Astrocyte of the hippocampus (primary cell): ENCODE measurements at regions not wholly inside any gene's neighbourhood (a gene's known extent, or its start where the extent isn't known, plus 50 kb on each side); places are given as distances from the start of the nearest gene placed in this dataset.
A peak's percentile ranks its signal among the peaks of the same experiment; 100 is the strongest.
"Not testable (repeated sequence)": the region's sequence is repeated elsewhere in the genome, so short reads cannot be mapped to it uniquely, and the experiment has no call there.

Experiments used
- DNase-seq: peaks from one replicate; pipeline ENCODE4 v3.0.0; 2011; ENCODE audit warnings: low read depth, low spot score

DNA sequence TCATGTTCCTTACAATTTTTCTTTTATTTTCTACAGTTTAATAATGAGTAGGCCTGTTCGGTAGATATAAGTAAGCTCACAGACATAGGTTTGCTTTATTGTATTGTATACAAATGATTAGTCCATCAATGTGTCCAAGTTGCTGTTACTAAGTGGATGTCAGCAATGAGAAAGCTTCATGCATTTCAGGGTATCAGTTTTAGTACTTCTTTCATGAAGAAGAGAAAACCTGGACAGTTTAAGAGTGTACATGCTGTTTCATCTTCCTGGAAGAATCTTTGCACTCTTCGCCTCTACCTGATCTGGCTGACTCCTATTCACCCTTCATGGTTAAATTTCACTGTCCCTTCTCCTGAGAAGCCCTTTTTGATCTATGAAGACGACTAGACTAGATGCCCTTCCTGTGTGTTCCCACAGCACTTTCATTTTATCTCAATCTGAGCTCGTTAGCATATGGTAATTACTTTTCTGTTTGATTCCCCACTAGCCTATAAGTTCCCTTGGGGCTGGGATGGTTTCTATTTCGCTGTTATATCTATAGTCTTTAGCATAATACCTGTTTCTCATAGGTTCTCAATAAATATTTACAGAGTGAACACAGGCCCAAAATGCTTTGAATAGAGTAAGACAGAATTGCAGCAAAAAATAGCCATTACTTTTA is 70.7 kb downstream of the CETN3 start:
- no peak for DNase-seq

DNA sequence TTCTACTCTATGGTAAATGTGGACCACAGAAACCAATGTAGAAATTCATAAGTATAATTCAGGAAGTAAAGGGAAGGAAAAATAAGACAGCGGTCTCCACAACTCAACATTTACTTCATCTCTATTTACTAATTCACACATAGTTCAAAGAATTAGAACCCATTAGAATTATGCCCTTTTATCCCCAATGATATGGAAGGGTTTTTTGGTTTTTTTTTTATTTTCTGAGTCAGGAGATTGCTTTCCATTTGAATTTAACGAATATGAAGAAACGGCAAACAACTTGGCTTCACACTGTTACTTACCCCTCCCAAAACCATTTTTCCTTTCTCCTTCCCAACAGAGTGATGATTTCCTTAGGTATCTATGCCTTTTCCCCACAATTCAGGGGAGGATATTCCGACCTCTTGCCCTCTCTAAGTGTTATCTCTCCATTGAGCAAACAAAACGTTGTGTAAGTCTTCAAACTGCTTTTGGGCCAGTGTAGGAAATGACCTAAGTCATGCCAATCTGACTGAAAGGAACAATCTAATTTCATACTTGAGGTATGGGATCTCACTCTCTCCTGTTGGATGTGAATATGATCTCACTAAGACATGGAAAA is 72.0 kb downstream of the CETN3 start:
- no peak for DNase-seq

DNA sequence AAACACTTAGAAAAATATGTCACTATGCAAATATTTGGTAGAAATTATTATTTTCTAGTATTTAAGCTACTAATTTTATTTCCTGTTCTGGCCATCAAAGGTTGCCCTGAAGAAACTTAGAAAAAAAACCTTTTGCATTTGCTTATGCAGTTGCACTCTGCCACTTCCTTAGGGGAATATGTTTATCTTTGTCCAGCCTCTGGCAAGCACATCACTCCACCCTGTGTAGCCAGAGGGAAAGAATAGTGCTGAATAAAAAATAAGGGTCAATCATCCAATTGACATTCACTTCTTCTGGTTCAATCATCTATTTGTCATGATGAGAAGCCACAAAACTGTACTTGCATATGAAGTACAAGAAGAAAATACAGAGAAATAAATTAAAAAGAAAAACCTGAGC is 72.8 kb downstream of the CETN3 start:
- DNase-seq = no peak

DNA sequence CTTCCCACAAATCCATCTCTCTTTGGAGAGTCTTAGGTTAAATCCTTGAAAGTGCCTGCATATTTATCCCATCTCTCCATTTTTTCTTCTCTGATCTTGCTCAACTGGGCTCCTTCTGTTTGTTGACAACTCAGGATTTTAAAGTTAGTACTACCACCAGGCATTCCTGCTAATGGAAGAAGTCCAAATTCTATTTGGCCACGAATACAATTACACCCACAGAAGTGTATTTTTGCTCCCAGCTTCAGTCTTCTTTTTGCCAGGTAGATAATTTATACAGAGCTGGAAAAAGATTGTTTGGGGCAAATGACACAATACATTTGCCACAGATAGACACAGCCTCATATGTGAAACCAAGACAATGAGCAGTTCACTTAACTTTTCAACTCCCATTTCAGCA is 74.8 kb downstream of the CETN3 start:
- peak; percentile 64 for DNase-seq

DNA sequence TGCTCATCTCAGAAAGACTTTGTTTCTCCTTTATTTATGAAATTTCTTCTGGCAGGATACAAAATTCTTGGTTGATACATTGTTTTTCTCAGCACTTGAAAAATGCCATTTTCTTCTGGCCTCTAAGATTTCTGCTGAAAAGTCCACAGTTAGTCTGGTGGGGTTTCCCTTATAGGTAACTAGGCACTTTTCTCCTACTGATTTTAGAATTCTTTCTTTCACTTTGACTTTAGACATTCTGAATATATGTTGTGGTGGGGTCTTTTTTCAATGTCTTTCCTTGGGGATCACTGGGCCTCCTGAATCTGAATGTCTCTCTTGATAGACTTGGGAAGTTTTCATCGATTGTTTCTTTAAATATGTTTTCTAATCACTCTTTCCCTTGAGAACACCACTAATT is 79.6 kb downstream of the CETN3 start:
- no peak for DNase-seq

DNA sequence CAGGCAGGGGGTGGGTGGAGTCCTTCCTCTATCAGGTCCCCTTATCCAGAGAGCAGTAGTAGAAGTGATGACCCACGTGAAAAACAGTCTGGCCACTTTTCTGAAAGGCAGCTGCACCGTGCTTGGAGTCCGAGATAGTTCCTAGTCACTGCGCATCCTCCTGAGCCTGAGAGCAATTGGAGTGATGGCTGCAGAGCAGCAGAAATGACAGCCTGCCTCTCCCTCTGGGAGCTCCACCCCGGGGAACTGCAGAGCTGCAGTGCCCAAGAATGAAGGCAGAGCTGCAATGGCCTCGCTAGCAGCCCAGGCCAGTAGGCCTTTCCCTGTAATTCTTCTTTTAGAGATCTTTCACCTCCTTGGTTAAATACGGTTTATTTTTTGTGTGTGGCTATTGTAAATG is 82.6 kb downstream of the CETN3 start:
- DNase-seq = no peak

DNA sequence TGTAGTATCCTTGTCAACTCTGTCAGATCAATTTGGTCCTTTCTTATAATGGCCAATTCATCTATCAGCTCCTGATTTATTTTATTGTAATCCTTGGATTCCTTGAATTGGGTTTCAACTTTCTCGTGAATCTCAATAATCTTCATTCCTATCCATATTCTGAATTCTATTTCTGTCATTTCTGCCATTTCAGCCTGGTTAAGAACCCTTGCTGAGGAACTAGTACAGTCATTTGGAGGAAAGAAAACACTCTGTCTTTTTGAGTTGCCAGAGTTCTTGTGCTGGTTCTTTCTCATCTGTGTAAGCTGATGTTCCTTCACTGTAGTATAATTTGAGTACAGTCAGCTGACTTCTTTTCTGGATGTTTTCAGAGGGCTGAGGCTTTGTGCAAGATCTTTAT is 84.5 kb downstream of the CETN3 start:
- no peak for DNase-seq

DNA sequence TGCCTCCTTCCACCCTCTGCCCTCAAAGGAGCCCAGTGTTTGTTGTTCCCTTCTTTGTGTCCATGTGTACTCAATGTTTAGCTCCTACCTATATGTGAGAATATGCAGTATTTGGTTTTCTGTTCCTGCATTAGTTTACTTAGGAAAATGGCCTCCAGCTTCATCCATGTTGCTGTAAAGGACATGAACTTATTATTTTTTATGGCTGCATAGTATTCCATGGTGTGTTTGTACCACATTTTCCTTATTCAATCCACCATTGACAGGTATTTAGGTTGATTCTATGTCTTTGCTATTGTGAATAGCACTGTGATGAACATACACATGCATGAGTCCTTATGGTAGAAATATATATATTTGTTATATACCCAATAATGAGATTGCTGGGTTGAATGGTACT is 89.2 kb downstream of the CETN3 start:
- DNase-seq = not testable (repeated sequence)

DNA sequence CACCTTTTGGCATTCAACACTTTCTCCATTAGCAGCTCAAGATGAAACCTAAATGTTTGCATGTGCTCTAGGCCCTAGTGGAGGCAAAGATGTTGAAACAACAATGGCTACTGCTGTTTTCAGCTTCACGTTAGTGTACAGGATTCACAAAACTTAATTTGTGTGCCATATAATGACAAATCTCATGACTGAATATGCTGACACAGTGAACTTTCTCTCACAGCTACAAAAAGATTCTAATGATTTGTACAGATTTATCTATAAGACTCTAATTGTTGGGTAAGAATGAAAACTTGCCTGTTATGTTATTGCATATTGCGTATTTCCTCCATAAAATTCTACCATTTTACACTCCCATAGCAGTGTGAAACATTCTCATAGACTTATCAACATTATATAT is 97.5 kb downstream of the CETN3 start:
- no peak for DNase-seq

DNA sequence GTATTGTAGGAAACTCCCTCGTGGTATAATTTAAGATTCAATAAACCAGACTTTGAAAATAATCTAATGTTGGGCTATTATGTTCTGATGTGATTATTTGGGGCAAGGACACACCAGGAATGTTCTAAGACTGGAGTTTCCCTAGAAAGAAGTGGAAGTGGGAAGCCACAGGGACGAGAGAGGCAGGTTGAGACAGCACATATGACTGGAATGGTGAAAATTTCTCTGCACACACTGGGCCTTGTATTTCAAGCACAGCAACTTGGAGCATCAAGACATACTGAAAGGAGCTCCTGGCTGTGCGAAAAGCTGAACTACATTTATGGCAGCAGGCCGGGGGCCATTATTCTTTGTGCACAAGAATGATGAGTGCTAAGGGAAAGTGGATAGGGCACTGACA is 98.2 kb downstream of the CETN3 start:
- peak; percentile 16 for DNase-seq

DNA sequence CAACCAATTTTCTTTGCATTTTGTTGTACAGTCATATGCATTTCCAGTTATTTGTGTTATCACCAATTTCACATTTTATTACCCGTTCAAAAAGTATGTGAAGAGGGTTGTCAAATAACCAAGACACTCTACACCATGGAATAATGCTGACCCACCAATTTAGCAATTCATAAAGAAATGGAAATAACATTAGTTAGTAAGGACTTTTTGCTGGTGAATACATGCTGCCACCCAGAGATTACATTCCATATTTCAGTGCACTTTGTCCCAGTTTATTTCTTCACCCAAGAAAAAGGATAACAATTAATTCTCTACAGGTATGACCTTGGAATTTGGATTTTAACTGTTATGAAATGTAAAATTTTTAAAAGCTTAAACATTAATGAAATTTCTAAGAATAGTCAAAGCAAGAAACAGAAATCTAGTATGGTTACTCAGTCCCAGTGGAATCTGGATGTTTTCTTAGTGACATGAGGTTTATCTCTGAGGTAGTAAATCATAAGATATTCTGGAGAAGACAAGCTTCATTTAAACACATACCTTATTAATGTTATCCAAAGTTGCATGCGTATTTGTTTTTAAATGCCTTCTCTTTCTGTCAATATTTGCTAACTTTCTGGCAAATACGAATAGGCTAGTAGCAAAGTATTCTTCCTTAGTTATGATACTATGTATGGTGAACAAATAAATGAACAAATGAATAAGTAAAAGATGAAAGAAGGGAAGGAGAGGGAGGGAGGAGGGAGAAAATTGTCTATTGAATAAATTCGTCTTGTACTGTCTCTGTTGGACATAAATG is 100.6 kb downstream of the CETN3 start:
- DNase-seq = no peak

DNA sequence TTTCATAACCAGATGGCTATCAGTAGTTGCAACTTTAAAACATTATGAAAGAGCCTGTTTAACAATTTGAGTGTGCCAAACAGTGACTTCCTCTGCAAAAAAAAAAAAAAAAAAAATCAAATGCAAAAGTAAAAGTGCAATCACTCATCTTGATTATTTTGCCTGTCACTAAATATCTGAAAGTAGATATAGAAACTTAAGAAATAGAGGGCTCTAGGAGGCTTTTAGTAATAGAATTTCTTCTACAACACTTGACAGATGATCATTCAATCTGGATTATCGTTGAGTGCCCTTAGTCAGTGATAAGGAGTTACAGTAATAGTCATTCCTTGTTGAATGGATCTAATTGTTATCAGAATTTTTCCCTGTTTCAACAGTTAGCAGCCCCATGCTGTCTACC is 101.8 kb downstream of the CETN3 start:
- DNase-seq = no peak

DNA sequence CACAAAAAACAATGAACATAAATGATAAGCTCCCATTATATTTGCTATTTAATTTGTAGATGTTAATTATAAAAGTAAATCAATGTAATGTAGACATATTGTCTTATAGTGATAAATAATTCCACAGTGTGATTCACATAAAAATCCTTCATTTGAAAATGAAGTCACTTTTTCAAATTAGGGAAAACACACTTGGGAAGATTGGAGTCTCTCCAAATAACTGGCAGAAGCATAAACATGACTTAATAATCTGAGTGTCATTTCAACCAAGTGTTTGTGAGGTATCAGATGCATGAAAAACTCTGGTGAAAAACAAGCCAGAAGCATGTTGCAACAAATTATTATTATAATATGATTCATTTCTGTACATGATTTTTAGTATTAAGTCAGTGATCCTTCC is 102.2 kb downstream of the CETN3 start:
- no peak for DNase-seq

DNA sequence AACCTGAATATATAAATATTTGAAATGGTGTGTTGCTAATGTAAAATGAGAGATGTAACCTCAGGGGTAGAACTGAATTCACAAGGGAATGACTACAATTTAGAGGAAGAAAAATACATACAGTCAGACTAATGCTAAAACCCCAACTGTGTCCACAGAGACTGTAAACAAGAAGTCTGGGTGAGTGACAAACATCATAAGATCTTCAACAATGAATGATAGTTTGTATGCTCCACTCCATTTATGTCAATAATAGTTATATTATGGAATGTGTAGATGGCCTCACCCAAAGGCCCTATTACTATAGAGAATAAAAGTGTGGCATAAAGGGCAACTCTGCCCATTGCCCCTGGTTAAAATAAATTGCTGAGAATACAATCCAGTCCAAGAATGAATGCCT is 102.9 kb downstream of the CETN3 start:
- DNase-seq = no peak

DNA sequence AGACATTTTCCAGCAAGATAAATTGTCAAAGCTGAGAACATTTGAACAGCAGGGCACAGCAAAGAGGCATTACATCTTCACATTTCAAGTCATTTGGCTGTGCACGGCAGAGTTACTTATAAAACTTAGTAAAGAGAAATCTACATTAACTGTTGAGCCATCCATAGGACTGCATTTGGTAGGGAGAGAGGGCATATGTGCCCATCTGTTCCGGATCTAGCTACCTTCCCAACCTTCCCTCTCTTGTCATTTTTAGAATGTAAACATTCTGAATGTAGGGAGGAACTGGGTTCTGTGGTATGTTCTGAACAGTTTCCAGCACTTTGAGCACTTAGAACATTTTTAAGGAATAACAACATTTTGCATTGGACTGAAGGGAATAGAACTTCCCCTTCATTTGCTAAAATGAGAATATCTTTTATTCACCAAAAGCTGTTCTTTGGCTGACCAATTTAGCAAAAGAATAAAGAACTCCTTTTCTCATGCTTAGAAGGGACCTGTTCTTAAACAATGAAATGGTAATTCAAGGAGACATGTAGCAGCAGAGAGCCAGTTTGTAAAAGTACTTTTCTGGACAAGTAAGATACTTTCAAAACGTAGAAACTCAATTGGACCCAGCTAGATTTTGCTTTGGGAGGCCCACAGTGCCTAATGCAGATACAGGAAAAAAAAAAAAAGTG is 104.4 kb downstream of the CETN3 start:
- no peak for DNase-seq

DNA sequence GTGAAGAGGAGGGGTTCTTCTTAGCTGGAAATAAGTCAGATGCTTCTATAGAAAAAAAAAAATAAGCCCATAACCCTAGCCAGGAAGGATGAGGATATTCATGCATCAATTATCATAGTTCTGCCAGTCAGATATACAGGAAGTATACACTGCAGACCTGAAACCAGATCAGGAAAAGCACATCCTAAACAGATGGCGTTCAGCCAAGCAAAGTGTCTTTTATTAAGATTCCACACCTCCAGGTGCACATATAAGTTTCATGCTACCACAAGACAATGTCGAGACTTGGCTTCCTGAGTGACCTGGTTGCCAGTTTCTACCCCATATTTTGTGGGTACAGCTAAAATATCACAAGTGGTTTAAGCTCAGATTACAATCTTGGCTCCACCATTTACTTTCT is 108.3 kb downstream of the CETN3 start:
- DNase-seq = no peak

DNA sequence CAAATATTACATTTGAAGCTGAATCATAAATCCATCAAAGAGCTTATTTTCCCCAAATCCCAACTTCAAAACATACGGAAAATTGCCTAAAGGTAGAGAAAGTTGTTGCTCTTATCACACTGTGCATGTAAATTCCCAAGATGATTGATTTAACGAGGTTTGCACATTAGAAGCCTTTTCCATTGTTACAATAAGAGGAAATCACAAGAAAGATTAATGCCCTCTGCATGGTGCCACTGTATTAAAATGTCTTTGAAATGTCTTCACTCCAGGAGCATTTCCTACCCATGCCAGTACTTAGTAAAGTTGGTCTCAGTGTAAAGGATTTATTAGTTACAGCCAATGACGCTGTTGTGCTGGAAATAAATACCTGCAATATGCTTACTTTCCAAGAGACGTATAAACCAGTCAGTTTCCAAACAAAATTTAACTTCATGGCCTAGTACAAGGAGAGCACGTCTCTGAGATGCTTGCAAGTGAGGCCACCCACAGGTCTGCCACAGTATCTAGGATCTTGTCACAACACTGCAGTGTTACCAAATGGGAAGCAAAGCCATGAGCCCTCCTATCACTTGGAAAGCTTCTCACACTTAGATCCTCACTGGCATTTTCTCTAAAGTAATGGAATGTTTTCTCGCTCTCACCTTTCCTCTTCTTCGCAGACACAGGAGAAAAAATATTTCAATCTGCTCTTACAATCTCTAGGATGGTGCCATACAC is 112.4 kb downstream of the CETN3 start:
- DNase-seq = no peak

DNA sequence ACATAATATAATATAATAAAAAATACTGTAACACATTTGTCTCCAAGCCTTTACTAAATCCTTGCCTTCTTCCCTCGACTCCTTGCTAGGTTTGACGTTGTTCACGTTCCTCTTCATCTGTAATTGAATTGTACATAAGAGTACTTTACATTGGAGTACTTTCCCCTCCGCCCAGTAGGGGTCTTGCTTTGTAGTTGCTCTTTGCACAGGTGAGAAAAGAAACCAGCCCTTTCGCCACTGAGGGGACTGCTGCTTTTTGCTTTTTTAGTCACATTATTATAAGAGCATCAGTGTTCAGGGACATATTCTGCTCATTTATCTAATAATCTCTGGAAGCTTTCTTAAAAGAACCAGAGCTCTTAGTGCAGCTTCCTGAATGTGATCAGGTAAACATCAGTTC is 115.0 kb downstream of the CETN3 start:
- no peak for DNase-seq

DNA sequence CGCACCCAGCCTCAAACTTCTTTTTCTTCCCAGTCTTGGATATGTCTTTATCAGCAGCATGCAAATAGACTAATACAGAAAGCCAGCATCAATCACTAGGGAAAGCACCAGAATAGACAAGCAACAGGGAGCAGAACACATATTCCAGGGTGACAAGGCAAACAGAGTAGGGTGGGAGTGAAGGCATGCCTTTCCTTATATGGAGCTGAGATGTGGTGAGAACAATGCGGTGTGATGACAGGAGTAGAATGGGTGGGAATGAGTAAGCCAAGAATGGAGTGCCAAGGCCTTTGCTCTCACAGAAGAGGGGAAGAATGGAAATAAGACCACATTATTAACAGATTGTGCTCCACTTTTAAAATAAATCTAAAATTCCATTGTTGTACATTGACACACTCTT is 115.6 kb downstream of the CETN3 start:
- peak; percentile 94 for DNase-seq

DNA sequence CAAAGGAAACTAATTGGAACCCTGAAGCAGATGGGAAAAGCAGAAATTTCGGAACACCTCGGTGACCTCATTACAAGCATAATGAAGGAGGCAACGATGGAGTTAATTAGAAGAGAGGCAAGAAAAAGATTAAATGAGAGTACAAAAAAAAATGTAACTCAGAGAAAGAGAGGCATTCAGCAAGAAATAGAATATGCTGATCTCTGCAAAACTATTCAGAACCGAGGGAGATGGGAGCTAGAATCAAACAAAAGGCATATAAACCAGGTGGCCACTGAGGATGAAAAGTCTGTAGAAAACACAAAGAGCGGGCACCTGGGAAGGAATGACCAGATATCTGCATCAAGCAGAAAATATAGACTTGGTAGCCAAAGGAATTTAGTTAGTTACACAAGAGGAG is 118.9 kb downstream of the CETN3 start:
- DNase-seq = no peak

DNA sequence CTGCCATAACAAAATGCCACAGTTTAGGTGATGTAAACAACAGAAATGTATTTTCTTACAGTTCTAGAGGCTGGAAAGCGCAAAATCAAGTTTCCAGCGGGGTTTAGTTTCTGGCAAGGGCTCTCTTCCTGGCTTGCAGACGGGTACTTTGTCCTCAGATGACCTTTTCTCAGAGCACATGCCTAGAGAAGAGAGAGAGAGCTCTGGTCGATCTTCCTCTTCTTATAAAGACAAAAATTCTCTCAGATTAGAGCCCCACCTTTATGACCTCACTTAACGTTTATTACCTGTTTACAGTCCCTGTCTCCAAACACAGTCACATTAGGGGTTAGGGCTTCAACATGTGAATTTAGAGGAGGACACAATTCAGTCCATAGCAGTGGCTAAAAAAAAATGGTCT is 119.7 kb downstream of the CETN3 start:
- no peak for DNase-seq

DNA sequence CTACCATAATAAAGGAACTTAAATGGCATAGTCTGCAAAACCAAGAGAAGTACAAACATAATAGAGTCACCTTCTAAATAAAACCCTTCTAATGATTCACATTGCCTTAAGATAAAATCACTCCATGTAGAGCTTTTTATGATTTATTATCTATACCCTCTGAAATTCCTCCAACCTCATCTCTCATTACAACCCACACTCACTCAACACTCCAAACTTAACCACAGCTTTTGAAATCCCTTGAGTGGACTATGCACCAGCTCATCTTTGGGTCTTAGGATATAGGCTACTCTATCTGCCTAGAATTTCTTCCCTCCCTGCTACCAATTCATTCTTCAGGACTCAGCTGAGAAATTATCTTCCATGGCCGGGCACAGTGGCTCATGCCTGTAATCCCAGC is 122.5 kb downstream of the CETN3 start:
- DNase-seq = no peak
